SK-N-MC (cell line): ENCODE measurements at regions not wholly inside any gene's neighbourhood (a gene's known extent, or its start where the extent isn't known, plus 50 kb on each side); places are given as distances from the start of the nearest gene placed in this dataset.

Experiments used
- DNase-seq: peaks from one replicate; pipeline ENCODE4 v3.0.0-alpha.2; 2011; ENCODE audit warnings: low read depth, low spot score
- H3K27ac ChIP-seq: fragments of 200-600 bp; sonication (generic); 2 replicates; pipeline ENCODE4 v1.5.1; 2016; ENCODE audit warnings: mixed run types
- H3K36me3 ChIP-seq: fragments of 200-600 bp; sonication (generic); 2 replicates; pipeline ENCODE4 v1.6.1; 2017; ENCODE audit warnings: antibody characterized with exemption, low read length, mixed read lengths; ENCODE audit not compliant: insufficient read depth
- H3K4me3 ChIP-seq: fragments of 200-600 bp; sonication (generic); 2 replicates; pipeline ENCODE4 v1.5.1; 2016
- H3K9ac ChIP-seq: fragments of 200-600 bp; sonication (generic); 2 replicates; pipeline ENCODE4 v1.8.0; 2017; ENCODE audit warnings: mixed run types, mixed read lengths; ENCODE audit not compliant: insufficient read length
- H3K9me3 ChIP-seq: fragments of 200-600 bp; sonication (generic); 2 replicates; pipeline ENCODE4 v1.6.1; 2017; ENCODE audit warnings: low read depth, mild to moderate bottlenecking, antibody characterized with exemption, low read length, moderate library complexity, mixed read lengths
- EZH2 ChIP-seq: fragments of 200-600 bp; sonication (generic); IDR thresholded peaks from one replicate; pipeline ENCODE4 v1.6.1; 2017; ENCODE audit warnings: antibody characterized with exemption
- FOXP2 ChIP-seq: optimal IDR thresholded peaks from 2 replicates; pipeline ENCODE3; 2011; ENCODE audit warnings: mild to moderate bottlenecking, moderate library complexity; ENCODE audit not compliant: insufficient read depth; ENCODE audit errors: extremely low read length, control extremely low read depth
- POLR2AphosphoS5 ChIP-seq: IDR thresholded peaks from 2 replicates; pipeline ENCODE4 v1.6.1; 2012; ENCODE audit warnings: mild to moderate bottlenecking, low read depth, low read length, borderline replicate concordance

GRCh38 chr4:187184508-187184907 is 460.9 kb upstream of the FAT1 start:
- H3K36me3 ChIP-seq: no peaks in the 10 kb centered on the region
- H3K27ac ChIP-seq: no peak overlapping the region
- H3K9ac ChIP-seq: no peak overlapping the region
- H3K4me3 ChIP-seq: no peak overlapping the region
- H3K9me3 ChIP-seq: no peaks in the 10 kb centered on the region
- DNase-seq: no peak
- TF ChIP-seq FOXP2 (no peak), POLR2AphosphoS5 (no peak), EZH2 (no peak)

DNA sequence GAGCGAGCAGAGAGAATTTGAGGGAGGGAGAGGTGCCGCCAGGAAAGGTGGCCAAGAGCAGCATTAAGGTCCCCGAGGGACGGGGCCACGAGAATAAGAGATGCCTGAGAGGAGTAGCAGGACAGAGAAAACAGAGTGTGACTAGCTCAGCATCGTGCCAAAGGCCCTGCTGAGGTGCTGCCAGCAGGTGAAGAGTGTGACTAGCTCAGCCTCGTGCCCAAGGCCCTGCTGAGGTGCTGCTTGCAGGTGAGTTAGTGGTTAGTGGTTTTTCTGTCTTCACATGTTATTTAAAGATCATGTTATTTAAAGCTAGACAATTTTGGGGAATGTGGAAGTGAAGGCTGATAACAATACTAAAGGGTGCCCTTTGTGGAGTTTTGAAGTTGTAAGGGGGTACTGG is 464.5 kb upstream of the FAT1 start:
- no peak overlapping the region for H3K27ac ChIP-seq

GRCh38 chr4:187188741-187189140 is 465.1 kb upstream of the FAT1 start:
- Histone ChIP-seq H3K4me3 (no peak overlapping the region), H3K9me3 (no peaks in the 10 kb centered on the region), H3K9ac (no peak overlapping the region), H3K36me3 (no peaks in the 10 kb centered on the region), H3K27ac (no peak overlapping the region)
- no peak for DNase-seq
- TF ChIP-seq POLR2AphosphoS5 (no peak), FOXP2 (no peak)

More for the DNA sequence above, 464.5 kb upstream of the FAT1 start:
- no peak overlapping the region for H3K4me3 ChIP-seq
- no peaks in the 10 kb centered on the region for H3K9me3 ChIP-seq
- H3K36me3 ChIP-seq: no peaks in the 10 kb centered on the region
- TF ChIP-seq EZH2 (no peak), FOXP2 (no peak), POLR2AphosphoS5 (no peak)
- no peak for DNase-seq
- no peak overlapping the region for H3K9ac ChIP-seq

DNA sequence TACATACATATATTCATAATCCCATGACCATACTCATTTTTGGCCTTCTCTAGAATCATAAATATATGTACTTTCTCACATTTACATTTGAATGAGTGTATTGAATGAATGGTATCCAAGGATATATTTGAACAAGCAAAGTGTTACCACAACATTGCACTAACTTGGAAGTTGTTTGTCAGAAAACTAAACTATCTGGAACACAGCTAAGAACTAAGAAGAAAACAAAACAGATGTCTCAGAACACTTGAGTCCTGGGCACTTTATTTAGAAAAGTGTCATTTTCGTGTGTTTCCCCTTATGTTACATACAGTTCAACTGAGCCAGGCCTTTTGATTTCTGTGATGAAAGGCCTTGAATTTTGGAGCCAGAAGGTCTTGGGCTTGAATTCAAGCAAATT is 466.7 kb upstream of the FAT1 start:
- H3K27ac ChIP-seq: no peak overlapping the region
- no peak overlapping the region for H3K4me3 ChIP-seq
- no peak for TF ChIP-seq FOXP2
- no peak for TF ChIP-seq EZH2
- no peak for TF ChIP-seq POLR2AphosphoS5

GRCh38 chr4:187191676-187192075 is 468.0 kb upstream of the FAT1 start:
- no peak overlapping the region for H3K4me3 ChIP-seq
- no peaks in the 10 kb centered on the region for H3K9me3 ChIP-seq
- no peaks in the 10 kb centered on the region for H3K36me3 ChIP-seq
- DNase-seq: no peak
- H3K9ac ChIP-seq: no peak overlapping the region
- no peak for TF ChIP-seq FOXP2
- TF ChIP-seq EZH2: no peak
- TF ChIP-seq POLR2AphosphoS5: no peak
- no peak overlapping the region for H3K27ac ChIP-seq

More for the DNA sequence above, 466.7 kb upstream of the FAT1 start:
- DNase-seq: no peak
- Histone ChIP-seq H3K9me3 (no peaks in the 10 kb centered on the region), H3K36me3 (no peaks in the 10 kb centered on the region), H3K9ac (no peak overlapping the region)

- H3K36me3 ChIP-seq: no peaks in the 10 kb centered on the region
- no peak for DNase-seq
- no peak overlapping the region for H3K4me3 ChIP-seq
- no peak overlapping the region for H3K27ac ChIP-seq
- no peaks in the 10 kb centered on the region for H3K9me3 ChIP-seq
- TF ChIP-seq FOXP2 (no peak), EZH2 (no peak), POLR2AphosphoS5 (no peak)
- H3K9ac ChIP-seq: no peak overlapping the region
Measured at GRCh38 chr4:187192266-187192665, 468.6 kb upstream of the FAT1 start.

GRCh38 chr4:187193141-187193540 is 469.5 kb upstream of the FAT1 start:
- Histone ChIP-seq H3K27ac (no peak overlapping the region), H3K36me3 (no peaks in the 10 kb centered on the region), H3K4me3 (no peak overlapping the region), H3K9me3 (no peaks in the 10 kb centered on the region), H3K9ac (no peak overlapping the region)
- no peak for DNase-seq
- TF ChIP-seq EZH2 (no peak), POLR2AphosphoS5 (no peak), FOXP2 (no peak)

GRCh38 chr4:187204389-187204918 is 480.8 kb upstream of the FAT1 start:
- no peak for DNase-seq
- TF ChIP-seq POLR2AphosphoS5: no peak
- no peak for TF ChIP-seq EZH2
- TF ChIP-seq FOXP2: no peak
- Histone ChIP-seq H3K9me3 (no peaks in the 10 kb centered on the region), H3K4me3 (no peak overlapping the region), H3K9ac (no peak overlapping the region), H3K27ac (no peak overlapping the region), H3K36me3 (no peaks in the 10 kb centered on the region)

DNA sequence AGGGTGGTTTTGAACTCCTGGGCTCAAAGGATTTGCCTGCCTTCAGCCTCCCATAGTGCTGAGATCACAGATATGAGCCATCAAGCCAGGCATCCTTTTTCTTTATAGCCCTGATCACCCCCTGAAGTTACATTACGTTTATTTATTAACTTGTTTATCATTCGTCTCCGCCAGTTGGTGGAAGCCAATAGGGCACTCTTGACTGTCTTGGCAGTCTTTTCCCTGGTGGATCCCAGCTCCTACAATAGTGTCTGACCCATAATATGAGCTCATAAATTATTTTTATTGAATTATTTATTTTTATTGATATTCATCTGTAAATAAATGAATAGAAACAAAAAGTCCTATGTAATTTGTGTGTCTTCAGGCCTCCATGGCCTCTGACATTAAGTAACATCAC is 484.3 kb upstream of the FAT1 start:
- Histone ChIP-seq H3K27ac (no peak overlapping the region), H3K36me3 (no peaks in the 10 kb centered on the region), H3K9me3 (no peaks in the 10 kb centered on the region), H3K4me3 (no peak overlapping the region), H3K9ac (no peak overlapping the region)
- no peak for DNase-seq
- TF ChIP-seq FOXP2: no peak
- no peak for TF ChIP-seq POLR2AphosphoS5
- no peak for TF ChIP-seq EZH2

DNA sequence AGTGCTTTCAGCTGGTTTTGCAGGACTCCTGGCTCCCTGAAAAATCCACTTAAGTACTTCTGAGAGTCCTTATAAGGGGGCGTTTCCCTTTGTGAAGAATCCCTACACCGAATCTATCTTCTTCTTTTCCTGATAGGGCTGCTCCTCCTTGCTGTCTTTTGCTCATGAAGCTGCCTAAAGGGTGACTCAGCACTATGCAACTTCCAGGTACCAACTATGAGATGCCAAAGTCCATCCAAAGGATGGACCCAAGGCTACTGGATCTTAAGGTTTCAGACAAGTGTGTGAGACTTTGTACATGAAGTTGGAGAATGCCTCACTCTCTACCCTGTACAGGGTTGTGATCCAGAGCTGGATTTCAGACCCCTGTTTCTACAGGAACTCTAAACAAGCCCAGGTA is 485.0 kb upstream of the FAT1 start:
- TF ChIP-seq POLR2AphosphoS5 (no peak), EZH2 (no peak)

More for the DNA sequence above, 485.0 kb upstream of the FAT1 start:
- H3K4me3 ChIP-seq: no peak overlapping the region
- H3K27ac ChIP-seq: no peak overlapping the region
- no peaks in the 10 kb centered on the region for H3K9me3 ChIP-seq
- no peak for DNase-seq
- no peaks in the 10 kb centered on the region for H3K36me3 ChIP-seq
- no peak overlapping the region for H3K9ac ChIP-seq
